ENCODE measurements at regions not wholly inside any gene's neighbourhood (a gene's known extent, or its start where the extent isn't known, plus 50 kb on each side); places are given as distances from the start of the nearest gene placed in this dataset.
"Not testable (repeated sequence)": the region's sequence is repeated elsewhere in the genome, so short reads cannot be mapped to it uniquely, and the experiment has no call there.

DNA sequence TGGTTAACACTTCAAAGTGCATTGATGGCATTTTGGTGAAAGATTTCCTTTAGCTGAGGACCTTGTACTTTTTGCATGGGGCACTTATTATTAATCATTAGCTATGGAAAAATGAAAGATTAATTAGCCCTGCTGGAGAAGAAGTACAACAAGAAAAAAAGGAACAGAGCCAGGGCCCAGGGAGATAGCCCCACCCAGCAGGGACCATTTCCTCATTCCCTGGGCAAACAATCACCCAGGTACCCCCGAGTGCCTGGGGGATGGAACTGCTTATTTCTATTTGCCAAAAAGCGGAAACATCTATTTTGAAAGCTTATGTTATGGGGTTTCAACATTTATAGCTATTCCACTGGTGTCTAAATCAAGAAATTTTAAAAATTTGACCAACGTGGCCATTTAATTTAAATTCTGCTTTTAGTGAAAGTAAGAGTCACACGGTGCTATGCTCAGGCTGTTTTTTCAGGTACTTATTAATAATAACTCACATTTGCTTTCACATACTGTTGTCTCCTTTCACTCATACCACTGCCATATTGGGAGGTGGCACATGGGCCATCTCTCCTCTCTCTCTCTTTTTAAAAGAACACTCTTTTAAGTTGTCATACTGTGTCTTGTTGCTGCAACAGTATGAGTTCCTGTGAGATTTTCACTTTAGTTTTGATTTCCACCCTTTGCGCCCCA lies 143.6 kb upstream of the KIF5B start:
- TF ChIP-seq, protein P1, sequence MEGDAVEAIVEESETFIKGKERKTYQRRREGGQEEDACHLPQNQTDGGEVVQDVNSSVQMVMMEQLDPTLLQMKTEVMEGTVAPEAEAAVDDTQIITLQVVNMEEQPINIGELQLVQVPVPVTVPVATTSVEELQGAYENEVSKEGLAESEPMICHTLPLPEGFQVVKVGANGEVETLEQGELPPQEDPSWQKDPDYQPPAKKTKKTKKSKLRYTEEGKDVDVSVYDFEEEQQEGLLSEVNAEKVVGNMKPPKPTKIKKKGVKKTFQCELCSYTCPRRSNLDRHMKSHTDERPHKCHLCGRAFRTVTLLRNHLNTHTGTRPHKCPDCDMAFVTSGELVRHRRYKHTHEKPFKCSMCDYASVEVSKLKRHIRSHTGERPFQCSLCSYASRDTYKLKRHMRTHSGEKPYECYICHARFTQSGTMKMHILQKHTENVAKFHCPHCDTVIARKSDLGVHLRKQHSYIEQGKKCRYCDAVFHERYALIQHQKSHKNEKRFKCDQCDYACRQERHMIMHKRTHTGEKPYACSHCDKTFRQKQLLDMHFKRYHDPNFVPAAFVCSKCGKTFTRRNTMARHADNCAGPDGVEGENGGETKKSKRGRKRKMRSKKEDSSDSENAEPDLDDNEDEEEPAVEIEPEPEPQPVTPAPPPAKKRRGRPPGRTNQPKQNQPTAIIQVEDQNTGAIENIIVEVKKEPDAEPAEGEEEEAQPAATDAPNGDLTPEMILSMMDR (IDR thresholded peaks at IDR 0.05; ENCODE audit: low read depth, low read length, missing control alignments): no peak
- no peak overlapping the region for H3K4me3 ChIP-seq (ENCODE audit: low read depth, low read length)
- DNase-seq (ENCODE audit: low read depth): no peak
- in situ Hi-C loops (cut with HindIII; ENCODE audit: low sequenced_read_pairs): no loop called here

DNA sequence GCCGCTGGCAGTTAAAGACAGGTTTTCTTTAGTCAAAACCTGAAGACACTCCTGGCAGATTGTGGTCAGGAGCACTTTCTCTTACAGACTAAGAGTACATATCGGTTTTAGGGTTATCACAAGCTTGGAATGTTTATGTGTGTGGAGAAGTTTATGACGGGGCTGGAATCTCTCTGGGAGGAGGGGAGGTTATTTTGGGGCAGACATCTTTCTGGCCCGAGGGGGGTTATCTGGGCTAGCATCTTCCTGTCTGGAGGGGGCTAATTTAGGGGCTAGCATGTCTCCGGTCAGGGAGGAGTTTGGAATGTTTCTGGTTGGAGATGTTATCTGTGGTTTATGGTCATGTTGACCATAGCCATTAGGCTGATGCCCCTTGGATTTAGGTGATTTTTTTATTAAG lies 141.2 kb upstream of the KIF5B start:
- no peak for DNase-seq (ENCODE audit: low read depth)
- in situ Hi-C loops (cut with HindIII; ENCODE audit: low sequenced_read_pairs): no loop called here
- TF ChIP-seq, protein P1 (IDR thresholded peaks at IDR 0.05; ENCODE audit: low read depth, low read length, missing control alignments): no peak
- no peak overlapping the region for H3K4me3 ChIP-seq (ENCODE audit: low read depth, low read length)

DNA sequence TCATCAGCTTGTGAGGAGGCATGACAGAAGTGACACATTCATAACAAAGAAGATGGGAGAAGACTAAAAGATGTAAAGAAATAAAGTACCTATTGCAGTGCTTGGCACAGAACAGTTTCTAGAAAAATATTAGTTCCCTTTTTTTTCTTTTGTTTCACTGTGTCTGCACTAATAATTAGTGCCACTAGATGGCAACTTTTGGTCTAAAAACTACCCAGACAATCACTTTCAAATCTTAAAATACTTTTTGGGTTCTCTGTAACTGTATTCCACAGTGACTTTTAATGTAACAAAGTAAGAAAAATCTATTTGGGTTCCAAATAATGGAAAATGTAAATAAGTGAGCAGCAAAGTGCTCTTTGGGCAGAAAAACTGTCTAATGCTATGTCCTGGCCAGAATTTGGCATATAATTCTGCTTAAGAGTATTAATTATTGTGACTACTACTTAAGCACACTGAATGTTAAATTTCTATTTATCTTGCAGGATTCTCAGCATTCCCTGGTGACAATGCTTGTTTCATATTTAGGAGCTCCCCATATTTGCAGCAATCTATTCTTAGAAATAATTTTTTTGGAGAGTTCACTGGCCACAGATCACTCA lies 134.8 kb upstream of the KIF5B start:
- H3K4me3 ChIP-seq (ENCODE audit: low read depth, low read length): no peak overlapping the region
- DNase-seq (ENCODE audit: low read depth): peak; percentile 34
- TF ChIP-seq, protein P1 (IDR thresholded peaks at IDR 0.05; ENCODE audit: low read depth, low read length, missing control alignments): peak; percentile 46
- in situ Hi-C loops (cut with HindIII; ENCODE audit: low sequenced_read_pairs): no loop called here

DNA sequence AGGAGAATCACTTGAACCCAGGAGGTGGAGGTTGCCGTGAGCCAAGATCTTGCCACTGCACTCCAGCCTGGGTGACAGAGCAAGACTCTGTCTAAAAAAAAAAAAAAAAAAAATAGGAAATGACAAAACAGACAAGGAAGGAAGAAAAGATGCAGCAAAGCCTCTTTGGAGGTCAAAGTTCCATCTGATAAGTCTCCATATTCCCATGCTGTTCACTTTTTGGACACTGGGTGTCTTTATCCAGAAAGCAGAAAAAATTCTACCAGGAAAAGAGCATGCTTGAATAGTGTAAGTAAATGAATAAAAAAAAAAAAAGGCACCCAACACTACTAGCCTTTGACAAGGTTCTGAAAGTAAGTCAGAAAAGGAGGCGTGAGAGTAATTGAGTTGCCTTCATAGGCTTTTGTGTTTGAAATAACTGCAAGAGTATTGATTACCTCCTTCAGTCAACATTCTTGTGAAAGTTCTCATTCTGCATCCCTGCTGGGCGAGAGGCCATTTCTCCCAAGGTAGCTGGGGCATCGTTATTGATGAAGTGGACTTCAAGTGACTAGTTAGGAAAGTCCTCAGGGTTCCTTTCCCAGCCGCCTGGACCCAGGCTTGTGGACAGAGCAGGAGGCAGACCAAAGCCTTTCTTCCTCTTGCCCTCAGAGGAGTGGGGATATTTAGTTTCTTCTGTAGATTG lies 133.3 kb upstream of the KIF5B start:
- DNase-seq (ENCODE audit: low read depth): peak; percentile 22
- in situ Hi-C loops (cut with HindIII; ENCODE audit: low sequenced_read_pairs): no loop called here

DNA sequence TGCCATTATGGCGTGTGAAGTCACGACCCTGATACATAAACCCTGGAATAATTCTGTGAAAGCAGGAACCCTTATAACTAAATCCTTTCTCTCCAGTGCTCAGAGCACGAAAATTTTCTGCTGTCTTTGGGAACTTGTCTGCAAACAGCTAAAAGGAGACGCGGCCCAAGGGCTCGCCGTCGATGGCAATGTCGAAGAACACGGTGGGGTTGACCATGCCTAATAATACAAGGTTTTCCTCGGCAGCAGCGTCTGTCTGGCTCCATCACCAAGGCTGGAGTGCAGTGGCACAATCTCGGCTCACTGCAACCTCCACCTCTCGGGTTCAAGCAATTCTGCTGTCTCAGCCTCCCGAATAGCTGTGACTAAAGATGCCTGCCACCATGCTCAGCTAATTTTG lies 132.4 kb upstream of the KIF5B start:
- DNase-seq (ENCODE audit: low read depth); in situ Hi-C loops (cut with HindIII; ENCODE audit: low sequenced_read_pairs); H3K4me3 ChIP-seq (ENCODE audit: low read depth, low read length): not testable (repeated sequence)

More for the DNA sequence above, 133.3 kb upstream of the KIF5B start:
- no peak overlapping the region for H3K4me3 ChIP-seq (ENCODE audit: low read depth, low read length)
- TF ChIP-seq, protein P1 (IDR thresholded peaks at IDR 0.05; ENCODE audit: low read depth, low read length, missing control alignments): peak; percentile 32

DNA sequence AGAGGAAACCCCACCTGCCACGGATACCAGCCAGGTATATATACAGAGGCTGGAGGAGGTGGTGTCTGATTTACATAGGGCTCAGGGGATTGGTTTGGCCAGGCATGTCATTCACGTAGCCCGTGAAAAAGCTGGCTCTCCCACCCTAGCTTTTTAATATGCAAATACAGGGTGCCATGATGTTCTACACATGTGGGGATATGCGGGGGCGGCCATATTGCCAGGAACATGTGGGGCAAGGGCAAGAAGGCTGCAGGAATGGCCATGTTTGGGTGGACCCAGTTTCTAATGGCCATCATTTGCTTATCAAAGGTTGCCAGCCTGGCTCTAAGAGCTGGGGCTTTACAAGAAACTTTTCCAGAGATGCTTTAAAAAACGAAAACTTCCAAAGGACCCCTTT lies 131.5 kb upstream of the KIF5B start:
- DNase-seq (ENCODE audit: low read depth): no peak
- TF ChIP-seq, protein P1 (IDR thresholded peaks at IDR 0.05; ENCODE audit: low read depth, low read length, missing control alignments): no peak
- H3K4me3 ChIP-seq (ENCODE audit: low read depth, low read length): no peak overlapping the region
- in situ Hi-C loops (cut with HindIII; ENCODE audit: low sequenced_read_pairs): no loop called here

DNA sequence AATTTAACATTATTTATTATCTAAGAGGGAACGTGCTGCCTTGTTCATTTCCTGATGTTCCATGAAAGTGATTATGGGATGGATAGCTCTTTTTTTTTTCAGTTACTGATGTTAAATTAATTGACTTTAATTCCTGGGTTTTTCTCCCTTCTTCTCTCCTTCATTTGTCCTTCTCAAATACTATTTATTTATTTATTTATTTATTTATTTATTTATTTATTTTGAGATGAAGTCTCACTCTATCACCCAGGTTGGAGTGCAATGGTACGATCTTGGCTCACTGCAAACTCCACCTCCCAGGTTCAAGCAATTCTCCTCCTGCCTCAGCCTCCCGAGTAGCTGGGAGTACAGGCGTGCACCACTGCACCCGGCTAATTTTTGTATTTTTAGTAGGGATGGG lies 127.4 kb upstream of the KIF5B start:
- in situ Hi-C loops (cut with HindIII; ENCODE audit: low sequenced_read_pairs); DNase-seq (ENCODE audit: low read depth): not testable (repeated sequence)

More for the DNA sequence above, 127.4 kb upstream of the KIF5B start:
- H3K4me3 ChIP-seq (ENCODE audit: low read depth, low read length): not testable (repeated sequence)
